ENCODE measurements at regions not wholly inside any gene's neighbourhood (a gene's known extent, or its start where the extent isn't known, plus 50 kb on each side); places are given as distances from the start of the nearest gene placed in this dataset.

GRCh38 chr14:35231207-35231760 is 60.9 kb upstream of the PSMA6 start:
- TF ChIP-seq CTCF (IDR thresholded peaks at IDR 0.05) (no peak), ZFX (IDR thresholded peaks at IDR 0.05; ENCODE audit: borderline replicate concordance) (no peak)
